GM19468 (cell line): ENCODE measurements at regions not wholly inside any gene's neighbourhood (a gene's known extent, or its start where the extent isn't known, plus 50 kb on each side); places are given as distances from the start of the nearest gene placed in this dataset.

Experiments used
- ATAC-seq: cut with Tn5 transposase; IDR thresholded peaks from one replicate; pipeline ENCODE4 v1.9.1; 2021; ENCODE audit warnings: mild to moderate bottlenecking, moderate library complexity, moderate number of reproducible peaks; ENCODE audit not compliant: unreplicated experiment; ENCODE audit errors: extremely low read depth

DNA sequence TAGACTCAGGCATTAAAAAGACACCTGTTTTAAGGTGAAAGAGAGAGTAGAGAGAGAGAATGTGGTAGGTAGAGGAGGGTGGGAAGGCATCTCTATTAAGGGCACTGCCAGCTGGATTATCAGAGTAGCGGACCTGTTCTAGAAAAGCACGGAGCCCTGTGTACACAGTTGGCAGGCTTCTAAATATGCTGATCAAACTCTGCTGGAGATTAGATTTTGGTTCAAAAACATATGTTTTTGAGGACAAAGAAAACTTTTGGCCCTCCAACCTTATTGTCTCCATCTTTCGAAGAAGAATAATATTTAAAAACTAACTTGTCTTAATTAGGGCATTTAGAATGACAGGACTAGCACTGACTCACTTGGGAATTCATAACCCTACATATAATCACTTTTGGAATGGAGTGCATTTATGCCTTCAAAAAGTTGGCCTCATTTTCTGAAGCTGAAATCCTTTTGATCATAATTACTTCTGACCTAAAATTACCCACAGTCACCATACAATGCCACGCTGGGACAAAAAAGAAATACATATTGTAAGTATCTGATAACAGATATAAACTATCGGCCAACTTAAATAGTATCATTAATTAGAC is 254.6 kb downstream of the MEIS1 start:
- no peak for ATAC-seq

GRCh38 chr2:66691031-66691965 is 256.4 kb downstream of the MEIS1 start:
- no peak for ATAC-seq

DNA sequence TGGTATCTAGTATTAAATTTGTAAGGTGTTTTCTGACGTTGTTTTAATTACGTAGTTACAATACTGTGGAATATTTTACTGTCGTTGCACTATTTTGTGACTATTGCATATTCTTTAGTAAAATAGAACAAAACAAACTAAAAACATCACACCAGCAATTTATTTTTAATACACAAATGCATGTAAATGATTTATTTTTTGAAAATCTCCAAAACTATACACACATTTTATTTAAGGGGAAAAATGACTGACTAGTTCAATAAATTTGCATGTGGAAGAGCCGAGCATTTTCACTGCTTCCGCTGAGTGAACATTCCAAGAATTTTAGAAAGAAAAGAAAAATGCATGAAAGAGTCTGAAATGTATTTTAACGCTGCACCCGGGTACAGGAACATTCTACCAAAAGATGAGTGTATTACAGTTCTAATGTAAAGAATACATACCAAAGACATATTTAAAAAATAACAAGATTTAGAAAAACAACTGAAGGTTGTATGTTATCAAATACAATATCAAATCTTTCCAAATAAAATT is 257.7 kb downstream of the MEIS1 start:
- no peak for ATAC-seq

DNA sequence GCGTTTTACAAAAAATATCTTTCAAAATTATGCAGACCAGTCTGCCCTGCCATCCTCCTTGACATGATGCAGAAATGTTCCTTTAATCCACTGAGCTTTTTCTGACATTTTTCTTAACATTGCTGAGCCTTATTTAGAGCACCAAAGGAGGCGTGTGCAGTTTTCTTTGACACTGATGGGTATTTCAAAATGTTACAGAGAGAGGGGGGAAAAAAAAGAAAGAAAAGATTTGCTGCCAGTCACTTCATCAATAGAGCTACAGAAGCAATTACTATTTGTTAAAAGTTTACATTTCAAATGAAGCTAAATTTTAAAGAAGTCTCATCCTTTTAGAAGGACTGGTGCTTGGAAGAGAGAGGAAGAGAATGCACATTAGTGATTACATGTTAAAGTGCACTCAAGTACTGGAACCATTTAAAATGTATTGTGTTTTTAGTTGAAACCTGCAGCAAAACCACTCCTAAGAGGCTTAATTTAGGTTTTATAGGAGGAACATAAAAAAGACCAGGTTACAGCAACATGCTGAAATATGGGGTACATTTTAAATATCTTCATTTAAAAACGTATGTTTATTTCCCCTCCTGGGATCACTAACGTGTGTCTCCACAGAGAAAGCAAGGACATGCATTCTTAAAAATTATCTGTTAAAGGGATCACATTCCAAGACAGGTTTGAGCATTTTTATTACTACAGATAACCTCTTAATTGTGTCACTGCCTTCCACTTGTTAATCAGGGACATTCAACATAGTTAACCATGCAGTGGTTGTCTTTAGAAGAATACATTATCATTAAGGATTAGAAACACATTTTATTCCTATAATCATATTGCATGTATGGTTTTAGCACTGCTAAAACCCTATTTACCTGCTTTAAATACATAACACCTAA is 258.4 kb downstream of the MEIS1 start:
- ATAC-seq: no peak

DNA sequence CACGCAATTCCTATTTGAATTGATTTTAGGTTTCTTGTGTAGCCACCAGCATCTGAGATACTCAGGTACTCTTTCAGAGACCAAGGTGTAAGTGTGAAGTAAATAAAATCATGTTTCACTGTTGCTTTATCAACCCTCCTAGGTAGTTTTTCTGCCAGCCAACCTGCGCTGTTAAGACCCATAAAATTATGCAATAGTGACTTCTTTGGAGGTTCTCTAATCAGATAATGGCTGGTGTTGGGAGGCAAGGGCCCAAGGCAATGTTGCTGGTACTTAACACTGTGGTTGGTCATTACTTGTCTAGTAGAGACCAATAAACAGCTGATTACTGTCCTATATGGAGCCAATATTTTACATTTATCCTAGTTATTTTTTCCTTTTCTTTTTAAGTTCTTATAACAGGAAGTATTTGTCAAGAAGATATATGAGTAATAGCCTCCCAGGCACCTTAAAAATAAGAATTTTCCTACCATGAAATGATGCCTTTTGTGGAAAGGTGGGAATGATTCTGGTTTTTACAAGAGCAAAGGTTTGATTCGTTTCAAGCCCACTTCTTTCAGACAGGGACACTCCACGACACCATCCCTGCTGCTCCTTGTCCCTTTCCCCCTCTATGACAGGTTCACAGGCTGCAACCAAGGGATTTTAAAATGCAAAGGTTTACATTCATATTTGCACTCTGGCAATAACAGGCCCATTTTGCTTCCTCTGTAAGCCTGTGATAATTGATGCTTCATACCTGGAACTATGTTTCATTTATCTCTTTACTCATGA is 259.3 kb downstream of the MEIS1 start:
- no peak for ATAC-seq

DNA sequence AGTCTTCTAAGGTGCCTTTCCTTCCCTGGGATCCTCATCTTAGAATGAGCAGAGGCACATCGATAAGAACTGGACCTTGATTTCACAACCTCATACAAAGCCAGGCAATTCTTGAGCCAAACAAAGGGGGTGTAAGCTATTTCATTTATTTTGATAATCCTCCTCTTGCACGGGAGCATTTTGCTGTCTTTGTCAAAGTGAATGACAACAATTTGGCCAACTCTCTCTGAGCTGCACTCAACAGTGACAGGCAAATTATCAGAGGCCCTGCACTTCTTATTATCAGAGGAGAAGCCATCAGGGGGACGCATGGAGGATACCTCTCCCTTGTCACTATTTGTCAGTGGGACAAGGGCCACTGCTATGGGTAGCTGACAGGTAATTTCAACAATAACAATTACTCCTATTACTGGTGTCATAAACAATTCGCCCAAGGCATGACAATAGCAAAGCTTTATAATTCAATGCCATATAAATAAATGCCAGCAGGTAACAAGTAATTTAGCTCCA is 260.4 kb downstream of the MEIS1 start:
- ATAC-seq: no peak

GRCh38 chr2:66696374-66696773 is 261.4 kb downstream of the MEIS1 start:
- no peak for ATAC-seq

- ATAC-seq: no peak
Observed at GRCh38 chr2:66696886-66697285, 262.0 kb downstream of the MEIS1 start.

GRCh38 chr2:66697366-66697765 is 262.4 kb downstream of the MEIS1 start:
- no peak for ATAC-seq

GRCh38 chr2:66698091-66698490 is 263.2 kb downstream of the MEIS1 start:
- no peak for ATAC-seq

- ATAC-seq: no peak
Observed at GRCh38 chr2:66698576-66699239, 263.8 kb downstream of the MEIS1 start.

DNA sequence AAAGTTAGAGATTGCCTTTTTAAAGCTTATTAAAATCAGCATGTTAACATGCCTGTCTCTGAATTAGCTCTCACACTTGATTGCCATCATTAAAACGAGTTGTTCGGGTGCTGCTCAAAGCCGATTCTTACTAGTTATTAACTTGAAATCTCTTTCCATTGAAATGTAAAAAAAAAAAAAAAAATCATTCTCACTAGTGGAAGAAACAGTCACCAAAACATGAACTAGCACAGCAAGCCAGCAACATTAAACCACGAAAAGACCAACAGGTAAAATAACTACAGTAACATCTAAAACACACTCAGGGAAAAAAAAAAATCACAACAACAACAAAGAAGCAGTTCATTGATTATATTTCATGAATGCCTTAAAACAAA is 264.5 kb downstream of the MEIS1 start:
- no peak for ATAC-seq

- ATAC-seq: no peak
Observed at GRCh38 chr2:66699793-66700676, 265.1 kb downstream of the MEIS1 start.

DNA sequence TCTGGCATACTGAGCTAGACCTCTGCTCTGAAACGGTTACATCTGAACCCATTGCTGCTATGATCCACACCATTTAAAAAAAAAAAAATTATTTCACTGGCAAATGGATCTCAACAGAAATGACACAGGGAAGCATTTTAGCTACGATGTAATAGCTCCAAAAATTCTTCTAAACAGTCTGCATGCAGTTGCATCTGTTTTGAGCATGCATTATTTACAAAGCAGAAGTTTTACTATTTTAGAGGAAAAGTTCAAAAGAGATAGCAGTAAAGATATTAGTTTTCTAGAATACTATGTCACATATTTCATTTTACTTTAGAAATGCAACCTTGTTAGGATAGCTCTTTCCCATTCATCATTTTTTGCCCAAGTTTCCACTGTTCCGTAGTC is 265.7 kb downstream of the MEIS1 start:
- ATAC-seq: no peak

GRCh38 chr2:66701251-66701650 is 266.3 kb downstream of the MEIS1 start:
- ATAC-seq: no peak

DNA sequence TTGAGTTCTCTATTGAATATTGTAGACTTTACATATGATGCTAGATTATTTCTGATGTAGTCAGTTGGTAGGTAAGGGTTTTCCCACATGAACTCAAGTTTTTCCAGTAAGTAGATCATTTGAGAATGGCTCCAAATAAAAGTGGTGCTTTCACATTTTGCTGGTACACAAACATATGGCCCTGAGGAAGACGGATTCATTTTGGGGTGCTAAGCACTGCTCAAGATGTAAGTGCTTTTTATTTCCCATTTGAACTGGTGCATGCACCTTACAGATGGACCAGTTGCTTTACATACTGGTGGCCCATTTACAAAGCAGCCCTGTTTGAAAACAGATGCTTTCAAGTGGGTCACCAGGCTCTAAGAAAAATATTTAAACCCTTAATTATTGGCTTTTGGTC is 266.7 kb downstream of the MEIS1 start:
- no peak for ATAC-seq

DNA sequence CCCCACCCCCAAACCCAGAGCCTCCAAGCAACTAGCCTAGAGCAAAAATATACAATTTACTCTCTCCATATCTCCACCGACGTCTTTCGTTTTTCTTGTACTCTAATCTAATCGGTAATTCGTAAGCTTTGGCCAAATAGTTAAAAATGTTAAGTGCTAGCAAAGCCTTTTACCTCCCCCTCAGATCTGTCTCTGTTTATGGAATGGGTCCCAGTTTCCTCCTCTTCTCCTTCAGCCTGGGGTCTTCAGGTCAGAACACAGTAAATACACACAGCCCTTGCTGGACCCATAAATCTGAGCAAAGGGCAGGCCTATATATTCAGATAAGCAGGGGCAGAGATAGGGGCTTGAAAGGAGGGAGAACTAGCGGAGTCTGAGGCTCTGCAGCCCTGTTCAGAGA is 267.4 kb downstream of the MEIS1 start:
- ATAC-seq: no peak

GRCh38 chr2:66704786-66705185 is 269.9 kb downstream of the MEIS1 start:
- ATAC-seq: no peak
